Erythroblast (primary cell): ENCODE measurements at regions not wholly inside any gene's neighbourhood (a gene's known extent, or its start where the extent isn't known, plus 50 kb on each side); places are given as distances from the start of the nearest gene placed in this dataset.
"Not testable (repeated sequence)": the region's sequence is repeated elsewhere in the genome, so short reads cannot be mapped to it uniquely, and the experiment has no call there.

Experiments
- GATA1 ChIP-seq: IDR thresholded peaks from 2 replicates; pipeline ENCODE4 v1.6.1; 2011; ENCODE audit warnings: low read depth, mild to moderate bottlenecking, control low read depth, low read length, moderate library complexity
- POLR2A ChIP-seq: IDR thresholded peaks from 2 replicates; pipeline ENCODE4 v1.6.1; 2011; ENCODE audit warnings: mild to moderate bottlenecking, low read length

DNA sequence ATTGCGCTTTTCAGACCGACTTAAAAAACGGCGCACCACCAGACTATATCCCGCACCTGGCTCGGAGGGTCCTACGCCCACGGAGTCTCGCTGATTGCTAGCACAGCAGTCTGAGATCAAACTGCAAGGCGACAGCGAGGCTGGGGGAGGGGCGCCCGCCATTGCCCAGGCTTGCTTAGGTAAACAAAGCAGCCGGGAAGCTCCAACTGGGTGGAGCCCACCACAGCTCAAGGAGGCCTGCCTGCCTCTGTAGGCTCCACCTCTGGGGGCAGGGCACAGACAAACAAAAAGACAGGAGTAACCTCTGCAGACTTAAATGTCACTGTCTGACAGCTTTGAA, 160.1 kb upstream of the THBS1 start:
- TF ChIP-seq POLR2A, GATA1: not testable (repeated sequence)
